ENCODE measurements at regions not wholly inside any gene's neighbourhood (a gene's known extent, or its start where the extent isn't known, plus 50 kb on each side); places are given as distances from the start of the nearest gene placed in this dataset.

- TF ChIP-seq, protein P1, sequence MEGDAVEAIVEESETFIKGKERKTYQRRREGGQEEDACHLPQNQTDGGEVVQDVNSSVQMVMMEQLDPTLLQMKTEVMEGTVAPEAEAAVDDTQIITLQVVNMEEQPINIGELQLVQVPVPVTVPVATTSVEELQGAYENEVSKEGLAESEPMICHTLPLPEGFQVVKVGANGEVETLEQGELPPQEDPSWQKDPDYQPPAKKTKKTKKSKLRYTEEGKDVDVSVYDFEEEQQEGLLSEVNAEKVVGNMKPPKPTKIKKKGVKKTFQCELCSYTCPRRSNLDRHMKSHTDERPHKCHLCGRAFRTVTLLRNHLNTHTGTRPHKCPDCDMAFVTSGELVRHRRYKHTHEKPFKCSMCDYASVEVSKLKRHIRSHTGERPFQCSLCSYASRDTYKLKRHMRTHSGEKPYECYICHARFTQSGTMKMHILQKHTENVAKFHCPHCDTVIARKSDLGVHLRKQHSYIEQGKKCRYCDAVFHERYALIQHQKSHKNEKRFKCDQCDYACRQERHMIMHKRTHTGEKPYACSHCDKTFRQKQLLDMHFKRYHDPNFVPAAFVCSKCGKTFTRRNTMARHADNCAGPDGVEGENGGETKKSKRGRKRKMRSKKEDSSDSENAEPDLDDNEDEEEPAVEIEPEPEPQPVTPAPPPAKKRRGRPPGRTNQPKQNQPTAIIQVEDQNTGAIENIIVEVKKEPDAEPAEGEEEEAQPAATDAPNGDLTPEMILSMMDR (conservative IDR thresholded peaks at IDR 0.05; ENCODE audit: low read length): no peak
- H3K4me3 ChIP-seq (ENCODE audit: low read length): no peak overlapping the region
- no peak for DNase-seq (ENCODE audit: low read depth)
Observed at GRCh38 chr10:8393531-8393930, 339.0 kb downstream of the GATA3 start.

- TF ChIP-seq, protein P1 (conservative IDR thresholded peaks at IDR 0.05; ENCODE audit: low read length): no peak
- H3K4me3 ChIP-seq (ENCODE audit: low read length): no peak overlapping the region
Observed at GRCh38 chr10:8396675-8397074, 342.2 kb downstream of the GATA3 start.

DNA sequence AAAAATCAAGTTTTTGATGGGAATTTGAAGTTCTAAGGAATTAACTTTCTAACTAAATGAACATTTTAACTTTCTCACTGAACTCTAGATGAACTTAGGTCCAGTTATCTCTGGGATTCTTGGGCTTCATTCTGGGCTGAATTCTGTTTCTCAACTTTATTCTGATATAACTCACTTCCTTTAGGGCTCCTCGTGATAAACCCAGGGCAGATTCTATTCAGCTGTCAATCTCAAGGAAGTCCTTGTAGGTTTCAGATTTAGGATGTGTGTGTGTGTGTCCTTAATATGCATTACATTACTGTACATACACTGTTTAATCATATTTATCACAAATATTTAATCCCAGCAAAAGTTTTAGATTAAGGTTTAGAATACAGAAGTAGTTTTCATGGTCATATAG lies 344.3 kb downstream of the GATA3 start:
- TF ChIP-seq, protein P1 (conservative IDR thresholded peaks at IDR 0.05; ENCODE audit: low read length): no peak
- no peak overlapping the region for H3K4me3 ChIP-seq (ENCODE audit: low read length)
- no peak for DNase-seq (ENCODE audit: low read depth)

More at GRCh38 chr10:8396675-8397074, 342.2 kb downstream of the GATA3 start:
- DNase-seq (ENCODE audit: low read depth): peak; percentile 5

DNA sequence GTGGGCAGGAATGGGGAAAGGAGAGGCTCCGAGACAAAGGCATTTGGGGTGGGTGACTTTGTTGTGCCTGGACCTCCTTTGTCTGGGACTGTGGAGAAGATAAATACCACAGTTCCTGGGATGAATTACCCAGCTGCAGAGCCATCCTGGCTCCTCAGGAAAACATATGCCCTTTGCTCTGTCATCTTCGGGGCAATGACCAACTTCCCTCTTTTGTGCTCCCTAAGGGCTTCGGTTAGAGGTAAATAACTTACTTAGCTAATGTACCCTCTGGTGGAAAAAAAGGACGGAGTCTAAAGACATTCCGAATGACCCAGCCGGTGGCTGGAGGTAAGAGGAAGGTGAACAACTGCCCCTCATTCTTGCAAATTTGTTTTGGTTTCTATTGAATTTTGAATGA lies 345.7 kb downstream of the GATA3 start:
- H3K4me3 ChIP-seq (ENCODE audit: low read length): no peak overlapping the region
- no peak for DNase-seq (ENCODE audit: low read depth)
- TF ChIP-seq, protein P1 (conservative IDR thresholded peaks at IDR 0.05; ENCODE audit: low read length): no peak

- DNase-seq (ENCODE audit: low read depth): no peak
- TF ChIP-seq, protein P1 (conservative IDR thresholded peaks at IDR 0.05; ENCODE audit: low read length): no peak
- no peak overlapping the region for H3K4me3 ChIP-seq (ENCODE audit: low read length)
Observed at GRCh38 chr10:8400892-8401291, 346.4 kb downstream of the GATA3 start.

DNA sequence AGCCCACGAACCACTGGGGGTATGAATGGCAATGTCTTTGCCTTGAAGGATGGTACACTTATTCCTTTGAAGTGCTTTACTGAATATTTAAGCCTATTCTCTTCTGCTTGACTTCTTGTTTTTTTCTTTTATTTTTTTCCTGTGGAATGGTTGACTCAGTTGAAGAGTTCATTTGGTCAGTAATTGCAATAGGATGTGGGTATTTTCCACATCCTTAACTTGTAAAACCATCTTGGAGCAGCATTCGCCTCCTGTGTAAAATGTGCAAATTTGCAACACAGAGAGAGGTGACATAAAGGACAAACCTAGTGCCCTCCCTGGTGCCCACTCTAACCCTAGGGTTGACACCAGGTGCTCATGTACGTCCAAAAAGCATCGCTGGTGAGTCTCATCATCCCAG lies 347.0 kb downstream of the GATA3 start:
- TF ChIP-seq, protein P1 (conservative IDR thresholded peaks at IDR 0.05; ENCODE audit: low read length): no peak
- no peak overlapping the region for H3K4me3 ChIP-seq (ENCODE audit: low read length)
- no peak for DNase-seq (ENCODE audit: low read depth)

- TF ChIP-seq, protein P1 (conservative IDR thresholded peaks at IDR 0.05; ENCODE audit: low read length): no peak
- no peak for DNase-seq (ENCODE audit: low read depth)
- H3K4me3 ChIP-seq (ENCODE audit: low read length): no peak overlapping the region
Observed at GRCh38 chr10:8402576-8402975, 348.1 kb downstream of the GATA3 start.

All from AG10803 (cell line).